ENCODE measurements at regions not wholly inside any gene's neighbourhood (a gene's known extent, or its start where the extent isn't known, plus 50 kb on each side); places are given as distances from the start of the nearest gene placed in this dataset.
A peak's percentile ranks its signal among the peaks of the same experiment; 100 is the strongest.

DNA sequence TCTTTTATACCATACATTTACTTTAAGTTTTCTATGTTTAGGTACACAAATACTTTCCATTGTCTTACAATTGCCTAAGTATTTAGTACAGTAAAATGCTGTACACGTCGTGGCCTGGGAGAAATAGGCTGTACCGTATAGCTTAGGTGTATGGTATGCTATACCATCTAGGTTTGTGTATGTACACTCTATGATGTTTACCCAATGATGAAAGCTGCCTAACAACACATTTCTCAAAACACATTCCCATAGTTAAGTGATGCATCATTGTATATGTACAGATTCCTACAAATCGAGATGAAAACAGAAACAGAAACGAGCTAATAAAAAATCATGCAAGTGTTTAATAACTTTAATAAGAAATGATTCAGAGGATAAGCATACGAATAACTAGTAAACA, 51.6 kb downstream of the SPANXA2 start:
- DNase-seq: no peak

DNA sequence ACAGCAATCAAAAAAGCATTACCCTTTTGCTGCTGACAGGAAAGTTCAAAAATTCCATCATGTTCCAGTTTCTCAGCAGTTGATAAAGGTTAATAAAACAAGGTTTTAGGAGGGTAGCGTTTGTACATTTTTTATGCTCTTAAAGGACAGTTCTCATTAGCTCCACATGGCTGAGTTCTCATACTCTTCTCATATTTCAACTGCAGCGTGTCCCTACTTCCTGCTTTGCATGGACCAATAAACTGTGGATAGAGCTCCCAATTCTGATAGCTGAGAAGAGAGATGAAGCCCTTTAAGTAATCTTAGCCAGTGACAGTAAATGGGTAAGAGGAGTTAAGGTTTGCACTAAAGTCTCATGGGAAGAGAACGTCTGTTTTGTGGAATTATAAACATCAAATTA, 53.5 kb downstream of the SPANXA2 start:
- peak; percentile 3 for DNase-seq
